ENCODE measurements at regions not wholly inside any gene's neighbourhood (a gene's known extent, or its start where the extent isn't known, plus 50 kb on each side); places are given as distances from the start of the nearest gene placed in this dataset.

DNA sequence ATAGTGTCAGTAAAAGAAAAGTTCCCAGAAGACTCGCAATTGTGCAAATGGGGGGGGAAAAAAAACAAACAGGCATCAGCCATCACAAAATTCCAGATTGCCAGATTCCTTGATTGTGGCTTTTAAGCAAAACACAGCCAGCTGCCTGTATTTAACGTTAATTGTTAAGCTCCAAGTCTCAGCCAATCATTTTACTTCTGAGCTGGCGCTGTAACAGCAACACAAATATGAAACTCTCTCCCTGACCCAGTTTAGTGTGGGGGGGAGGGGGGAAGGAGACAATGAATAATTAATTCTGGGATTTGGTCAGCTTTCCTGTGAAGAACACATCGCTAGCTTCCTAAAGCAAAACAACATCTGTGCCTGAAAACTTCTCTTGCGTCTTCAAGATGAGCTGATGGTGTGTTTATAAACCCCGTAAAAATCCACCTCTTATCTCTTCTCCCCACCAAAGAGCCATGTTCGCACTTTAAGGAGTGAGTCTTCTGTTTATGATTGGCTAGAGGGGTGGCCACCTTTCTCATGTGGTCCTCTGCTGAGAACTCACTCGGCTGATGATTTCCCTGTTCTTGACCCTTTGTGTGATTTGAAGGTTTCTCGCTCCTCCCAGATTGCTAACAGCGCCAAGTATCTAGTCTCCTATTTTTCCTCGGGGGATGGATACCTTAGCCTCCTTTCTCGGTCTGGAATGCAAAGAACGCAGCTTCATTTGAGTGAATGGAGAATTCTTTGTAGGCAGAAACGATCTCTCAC lies 160.2 kb upstream of the DAPK1 start:
- TF ChIP-seq CTCF (IDR thresholded peaks at IDR 0.05) (no peak), POLR2AphosphoS5 (IDR thresholded peaks at IDR 0.05) (no peak), EP300 (IDR thresholded peaks at IDR 0.05) (no peak), POLR2A (IDR thresholded peaks at IDR 0.05) (no peak)

All from stomach (tissue), 4 donors.